CD4-positive, alpha-beta T cell treated with Interleukin-12 subunit alpha and Interleukin-12 subunit beta, for 1 hour (primary cell): ENCODE measurements at regions not wholly inside any gene's neighbourhood (a gene's known extent, or its start where the extent isn't known, plus 50 kb on each side); places are given as distances from the start of the nearest gene placed in this dataset.

ENCODE experiments used
- DNase-seq: peaks from one replicate; pipeline ENCODE4 v3.0.0-alpha.2; 2020

GRCh38 chr2:6216234-6216633 lies 524.0 kb downstream of the SOX11 start:
- DNase-seq: no peak

- DNase-seq: no peak
Measured at GRCh38 chr2:6218926-6219325, 526.7 kb downstream of the SOX11 start.

GRCh38 chr2:6219906-6220305 lies 527.7 kb downstream of the SOX11 start:
- no peak for DNase-seq

GRCh38 chr2:6222296-6222695 lies 530.1 kb downstream of the SOX11 start:
- DNase-seq: no peak

GRCh38 chr2:6224267-6224666 lies 532.1 kb downstream of the SOX11 start:
- no peak for DNase-seq

- no peak for DNase-seq
Measured at GRCh38 chr2:6228251-6228650, 536.1 kb downstream of the SOX11 start.

- no peak for DNase-seq
Measured at GRCh38 chr2:6231166-6231565, 539.0 kb downstream of the SOX11 start.

- no peak for DNase-seq
Measured at GRCh38 chr2:6233993-6234392, 541.8 kb downstream of the SOX11 start.

GRCh38 chr2:6234702-6235101 lies 542.5 kb downstream of the SOX11 start:
- DNase-seq: no peak

GRCh38 chr2:6236317-6236716 lies 544.1 kb downstream of the SOX11 start:
- DNase-seq: no peak

GRCh38 chr2:6237039-6237660 lies 545.0 kb downstream of the SOX11 start:
- no peak for DNase-seq

- no peak for DNase-seq
Measured at GRCh38 chr2:6249557-6249956, 557.4 kb downstream of the SOX11 start.

GRCh38 chr2:6254441-6254840 lies 562.3 kb downstream of the SOX11 start:
- DNase-seq: no peak

- DNase-seq: no peak
Measured at GRCh38 chr2:6264198-6264597, 572.0 kb downstream of the SOX11 start.

GRCh38 chr2:6281524-6281923 lies 584.2 kb downstream of the CMPK2 start:
- no peak for DNase-seq

- no peak for DNase-seq
Measured at GRCh38 chr2:6283259-6283658, 582.4 kb downstream of the CMPK2 start.

- DNase-seq: no peak
Measured at GRCh38 chr2:6287406-6287805, 578.3 kb downstream of the CMPK2 start.

- DNase-seq: no peak
Measured at GRCh38 chr2:6288791-6289190, 576.9 kb downstream of the CMPK2 start.

- no peak for DNase-seq
Measured at GRCh38 chr2:6290217-6291015, 575.3 kb downstream of the CMPK2 start.

GRCh38 chr2:6294791-6295190 lies 570.9 kb downstream of the CMPK2 start:
- no peak for DNase-seq

GRCh38 chr2:6297238-6297637 lies 568.5 kb downstream of the CMPK2 start:
- no peak for DNase-seq

- DNase-seq: no peak
Measured at GRCh38 chr2:6301426-6301825, 564.3 kb downstream of the CMPK2 start.

GRCh38 chr2:6308986-6309385 lies 556.7 kb downstream of the CMPK2 start:
- no peak for DNase-seq

- DNase-seq: no peak
Measured at GRCh38 chr2:6309415-6310255, 556.1 kb downstream of the CMPK2 start.
